ENCODE measurements at regions not wholly inside any gene's neighbourhood (a gene's known extent, or its start where the extent isn't known, plus 50 kb on each side); places are given as distances from the start of the nearest gene placed in this dataset.

DNA sequence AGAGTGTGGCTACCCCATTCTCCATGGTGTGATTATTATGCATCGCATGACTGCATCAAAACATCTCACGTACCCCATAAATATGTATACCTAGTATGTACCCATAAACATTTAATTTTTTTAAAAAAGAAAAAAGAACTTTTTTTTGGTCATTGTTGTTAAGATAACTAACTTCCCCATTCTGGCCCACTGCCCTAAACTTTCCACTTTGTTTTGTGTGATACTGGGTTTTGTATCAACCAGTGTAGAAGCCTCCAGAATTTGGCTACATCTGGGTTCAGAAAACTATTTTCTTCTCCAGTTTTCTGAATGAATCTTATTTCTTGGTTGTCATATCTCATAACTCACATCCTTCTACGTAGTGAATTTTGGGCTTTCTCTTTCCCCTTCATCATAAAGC lies 62.3 kb upstream of the NABP1 start:
- Mint-ChIP-seq H3K27me3 (no peaks in the 10 kb centered on the region), H3K4me3 (no peak overlapping the region), H3K4me1 (ENCODE audit: low read depth) (peaks cover 39% of the 10 kb centered on the region), H3K36me3 (ENCODE audit: low read depth) (no peaks in the 10 kb centered on the region), H3K9me3 (no peaks in the 10 kb centered on the region), H3K27ac (no peak overlapping the region)
- Histone ChIP-seq H3K27ac (ENCODE audit: low read depth in 1 of 2, low read length in 2 of 2) (no peak overlapping the region), H3K36me3 (ENCODE audit: insufficient read depth, low read length) (no peaks in the 10 kb centered on the region), H3K27me3 (ENCODE audit: control insufficient read depth in 1 of 2, insufficient read depth in 2 of 2, low read length in 2 of 2) (no peaks in the 10 kb centered on the region), H3K4me1 (ENCODE audit: insufficient read depth, low read length) (peaks cover 27% of the 10 kb centered on the region), H3K9me3 (ENCODE audit: control insufficient read depth in 1 of 2, insufficient read depth in 1 of 2, low read length in 2 of 2) (no peaks in the 10 kb centered on the region), H3K4me3 (ENCODE audit: low read length) (no peak overlapping the region)
- ChIA-PET POLR2A (interaction anchor here (9.6 kb wide), 1 partner anchor 63 kb away, joined by 220 read pairs; the partner anchor contains the start of gene NABP1), CTCF (no interaction called here)
- ATAC-seq (ENCODE audit: poor library complexity): no peak
- no peak for DNase-seq
- intact Hi-C loops (cut with DNase I, micrococcal nuclease): loop anchor here in 1 of 2 experiments (5.0 kb wide), 1 partner anchor 43 kb away; no protein-coding TSS in a partner anchor
- TF ChIP-seq CTCF (IDR thresholded peaks at IDR 0.05): no peak

DNA sequence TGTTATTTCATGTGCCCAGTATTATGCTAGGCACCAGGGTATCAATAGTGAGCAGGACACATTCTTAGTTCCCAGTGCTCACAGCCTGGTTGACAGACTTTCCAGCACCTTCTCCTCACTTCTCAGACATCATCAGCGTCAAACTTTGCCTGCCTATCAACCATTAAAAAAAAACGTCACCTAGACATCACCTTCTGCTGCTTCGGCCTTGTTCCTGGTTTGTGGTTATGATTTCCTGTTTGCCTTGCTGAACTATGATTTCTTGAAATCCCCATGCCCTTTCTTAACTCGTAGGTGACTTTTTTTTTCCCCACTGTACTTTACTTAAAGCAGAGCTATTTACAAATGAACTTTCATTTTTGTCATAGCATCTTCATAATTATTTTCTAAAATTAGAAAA lies 60.4 kb upstream of the NABP1 start:
- Mint-ChIP-seq H3K27ac (peak overlapping the region; percentile 73), H3K27me3 (no peaks in the 10 kb centered on the region), H3K4me1 (ENCODE audit: low read depth) (peaks cover 50% of the 10 kb centered on the region), H3K36me3 (ENCODE audit: low read depth) (no peaks in the 10 kb centered on the region), H3K4me3 (peak overlapping the region; percentile 3), H3K9me3 (no peaks in the 10 kb centered on the region)
- Histone ChIP-seq H3K4me3 (ENCODE audit: low read length) (no peak overlapping the region), H3K27me3 (ENCODE audit: control insufficient read depth in 1 of 2, insufficient read depth in 2 of 2, low read length in 2 of 2) (no peaks in the 10 kb centered on the region), H3K27ac (ENCODE audit: low read depth in 1 of 2, low read length in 2 of 2) (peak overlapping the region; percentile 85 to 90), H3K36me3 (ENCODE audit: insufficient read depth, low read length) (no peaks in the 10 kb centered on the region), H3K9me3 (ENCODE audit: control insufficient read depth in 1 of 2, insufficient read depth in 1 of 2, low read length in 2 of 2) (no peaks in the 10 kb centered on the region), H3K4me1 (ENCODE audit: insufficient read depth, low read length) (peaks cover 31% of the 10 kb centered on the region)
- CTCF ChIA-PET: interaction anchor here (0.9 to 2.6 kb wide), 7 partner anchors 11 to 74 kb away, joined by 3 to 9 read pairs (median 4); no protein-coding TSS in a partner anchor
- DNase-seq (peak in 13 of 14 experiments; percentile 10 to 93 (median 38)), ATAC-seq (ENCODE audit: poor library complexity) (peak; percentile 94)
- POLR2A ChIA-PET: interaction anchor here (0.6 to 9.6 kb wide), 22 partner anchors 9 to 736 kb away, joined by 3 to 220 read pairs (median 4); partner anchors contain the start of gene NABP1
- no peak for TF ChIP-seq CTCF (IDR thresholded peaks at IDR 0.05)
- intact Hi-C loops (cut with DNase I, micrococcal nuclease): loop anchor here in 1 of 2 experiments (1.0 to 5.0 kb wide), 2 partner anchors 45 to 61 kb away; partner anchors contain the start of gene NABP1

GRCh38 chr2:191618046-191618780 lies 59.7 kb upstream of the NABP1 start:
- Histone ChIP-seq H3K36me3 (ENCODE audit: insufficient read depth, low read length) (no peaks in the 10 kb centered on the region), H3K4me3 (ENCODE audit: low read length) (no peak overlapping the region), H3K27me3 (ENCODE audit: control insufficient read depth in 1 of 2, insufficient read depth in 2 of 2, low read length in 2 of 2) (no peaks in the 10 kb centered on the region), H3K27ac (ENCODE audit: low read depth in 1 of 2, low read length in 2 of 2) (peak overlapping the region; percentile 85 to 90), H3K9me3 (ENCODE audit: control insufficient read depth in 1 of 2, insufficient read depth in 1 of 2, low read length in 2 of 2) (no peaks in the 10 kb centered on the region), H3K4me1 (ENCODE audit: insufficient read depth, low read length) (peaks cover 37% of the 10 kb centered on the region)
- DNase-seq: no peak
- ATAC-seq (ENCODE audit: poor library complexity): no peak
- H3K9me3 Mint-ChIP-seq: no peaks in the 10 kb centered on the region
- TF ChIP-seq CTCF (IDR thresholded peaks at IDR 0.05): no peak
- H3K4me1 Mint-ChIP-seq (ENCODE audit: low read depth): peaks cover 55% of the 10 kb centered on the region
- H3K4me3 Mint-ChIP-seq: peak overlapping the region; percentile 47
- H3K36me3 Mint-ChIP-seq (ENCODE audit: low read depth): no peaks in the 10 kb centered on the region
- ChIA-PET POLR2A (interaction anchor here (0.6 to 9.6 kb wide), 20 partner anchors 8 to 736 kb away, joined by 3 to 220 read pairs (median 4); partner anchors contain the start of gene NABP1), CTCF (interaction anchor here (0.9 to 2.6 kb wide), 7 partner anchors 10 to 73 kb away, joined by 3 to 9 read pairs (median 4); no protein-coding TSS in a partner anchor)
- no peaks in the 10 kb centered on the region for H3K27me3 Mint-ChIP-seq
- intact Hi-C loops (cut with DNase I, micrococcal nuclease): loop anchor here (2.0 to 5.0 kb wide), 2 partner anchors 46 to 57 kb away; no protein-coding TSS in a partner anchor
- peak overlapping the region; percentile 73 for H3K27ac Mint-ChIP-seq

Measured in CD4-positive, alpha-beta T cell (primary cell).